GM10266 (cell line): ENCODE measurements at regions not wholly inside any gene's neighbourhood (a gene's known extent, or its start where the extent isn't known, plus 50 kb on each side); places are given as distances from the start of the nearest gene placed in this dataset.

Experiments used
- DNase-seq: peaks from one replicate; pipeline ENCODE4 v3.0.0; 2012; ENCODE audit errors: extremely low spot score
- CTCF ChIP-seq: IDR thresholded peaks from 2 replicates; pipeline ENCODE4 v1.5.1; 2012; ENCODE audit warnings: mild to moderate bottlenecking, low read depth; ENCODE audit not compliant: control insufficient read depth, insufficient read depth; ENCODE audit errors: missing control alignments

- TF ChIP-seq CTCF: no peak
These were observed 560.3 kb downstream of the GALC start for GRCh38 chr14:87432698-87433097.

GRCh38 chr14:87430810-87431209, 562.2 kb downstream of the GALC start:
- no peak for TF ChIP-seq CTCF
- no peak for DNase-seq

More at GRCh38 chr14:87432698-87433097, 560.3 kb downstream of the GALC start:
- DNase-seq: no peak

- TF ChIP-seq CTCF: no peak
- no peak for DNase-seq
These were observed 562.8 kb downstream of the GALC start for GRCh38 chr14:87430214-87430613.

GRCh38 chr14:87419925-87420324, 573.1 kb downstream of the GALC start:
- no peak for DNase-seq
- no peak for TF ChIP-seq CTCF

GRCh38 chr14:87411370-87411769, 581.6 kb downstream of the GALC start:
- no peak for DNase-seq
- no peak for TF ChIP-seq CTCF

- no peak for DNase-seq
- no peak for TF ChIP-seq CTCF
These were observed 583.6 kb downstream of the GALC start for GRCh38 chr14:87409393-87409792.

GRCh38 chr14:87407344-87407743, 585.6 kb downstream of the GALC start:
- no peak for TF ChIP-seq CTCF
- DNase-seq: no peak
